Effector memory CD4-positive, alpha-beta T cell (primary cell): ENCODE measurements at regions not wholly inside any gene's neighbourhood (a gene's known extent, or its start where the extent isn't known, plus 50 kb on each side); places are given as distances from the start of the nearest gene placed in this dataset.

Source experiments
- DNase-seq, 3 donors: peaks; one replicate each; pipeline ENCODE4 v3.0.0-alpha.2; 2020
- H3K27ac ChIP-seq: 2 replicates; pipeline ENCODE4 v1.7.0; 2013; ENCODE audit warnings: mild to moderate bottlenecking, low read length, moderate library complexity; ENCODE audit not compliant: insufficient read depth, poor library complexity, severe bottlenecking
- H3K27me3 ChIP-seq: replicated peaks from 2 replicates; pipeline ENCODE4 v1.7.0; 2013; ENCODE audit warnings: mild to moderate bottlenecking, low read length; ENCODE audit not compliant: insufficient read depth, control insufficient read depth, poor library complexity, severe bottlenecking
- H3K36me3 ChIP-seq: 2 replicates; pipeline ENCODE4 v1.7.0; 2013; ENCODE audit warnings: mild to moderate bottlenecking, low read length, moderate library complexity; ENCODE audit not compliant: control insufficient read depth, insufficient read depth
- H3K4me1 ChIP-seq: 2 replicates; pipeline ENCODE4 v1.7.0; 2013; ENCODE audit warnings: low read length, mild to moderate bottlenecking; ENCODE audit not compliant: control insufficient read depth, insufficient read depth, poor library complexity, severe bottlenecking
- H3K4me3 ChIP-seq: 2 replicates; pipeline ENCODE4 v1.7.0; 2013; ENCODE audit warnings: low read length, low read depth, mild to moderate bottlenecking; ENCODE audit not compliant: insufficient read depth, poor library complexity, severe bottlenecking
- H3K9me3 ChIP-seq: 2 replicates; pipeline ENCODE4 v1.7.0; 2013; ENCODE audit warnings: mild to moderate bottlenecking, low read length, moderate library complexity; ENCODE audit not compliant: control insufficient read depth

GRCh38 chr16:50470687-50471086 lies 77.5 kb upstream of the NKD1 start:
- Histone ChIP-seq H3K4me1 (peaks cover 6% of the 10 kb centered on the region), H3K9me3 (no peaks in the 10 kb centered on the region), H3K4me3 (no peak overlapping the region), H3K36me3 (no peaks in the 10 kb centered on the region), H3K27me3 (peaks cover 8% of the 10 kb centered on the region), H3K27ac (no peak overlapping the region)
- DNase-seq, result no peak

DNA sequence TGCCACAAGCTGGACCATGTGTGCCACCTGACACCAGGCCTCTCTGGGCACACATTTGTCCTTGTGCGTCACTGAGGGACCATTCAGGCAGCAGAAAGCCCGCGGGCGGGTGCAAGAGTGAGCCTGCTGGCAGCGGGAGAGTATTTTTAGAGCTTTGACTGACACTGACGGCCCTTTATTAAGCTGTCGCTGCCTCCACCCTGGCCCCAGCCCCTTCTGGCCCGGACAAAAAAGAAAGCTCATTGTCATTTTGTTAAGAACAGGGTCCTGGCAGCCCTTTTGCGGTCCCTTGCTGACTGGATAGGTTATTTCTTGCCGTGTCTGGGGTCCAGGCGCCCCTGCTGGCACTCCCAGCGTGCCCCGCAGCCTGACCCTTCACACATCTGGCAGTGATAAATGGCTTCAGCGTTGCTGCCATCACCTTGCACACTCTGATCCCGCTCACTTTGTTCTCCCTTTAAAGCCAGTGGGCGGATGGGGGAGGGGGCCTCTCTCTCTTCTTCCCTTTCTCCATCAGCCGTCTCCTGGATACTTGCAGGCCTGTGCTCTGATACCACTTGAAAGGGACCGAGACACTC lies 78.4 kb upstream of the NKD1 start:
- Histone ChIP-seq H3K27ac (no peak overlapping the region), H3K4me1 (peaks cover 6% of the 10 kb centered on the region), H3K27me3 (peaks cover 8% of the 10 kb centered on the region), H3K9me3 (no peaks in the 10 kb centered on the region), H3K4me3 (no peak overlapping the region), H3K36me3 (no peaks in the 10 kb centered on the region)
- no peak for DNase-seq

DNA sequence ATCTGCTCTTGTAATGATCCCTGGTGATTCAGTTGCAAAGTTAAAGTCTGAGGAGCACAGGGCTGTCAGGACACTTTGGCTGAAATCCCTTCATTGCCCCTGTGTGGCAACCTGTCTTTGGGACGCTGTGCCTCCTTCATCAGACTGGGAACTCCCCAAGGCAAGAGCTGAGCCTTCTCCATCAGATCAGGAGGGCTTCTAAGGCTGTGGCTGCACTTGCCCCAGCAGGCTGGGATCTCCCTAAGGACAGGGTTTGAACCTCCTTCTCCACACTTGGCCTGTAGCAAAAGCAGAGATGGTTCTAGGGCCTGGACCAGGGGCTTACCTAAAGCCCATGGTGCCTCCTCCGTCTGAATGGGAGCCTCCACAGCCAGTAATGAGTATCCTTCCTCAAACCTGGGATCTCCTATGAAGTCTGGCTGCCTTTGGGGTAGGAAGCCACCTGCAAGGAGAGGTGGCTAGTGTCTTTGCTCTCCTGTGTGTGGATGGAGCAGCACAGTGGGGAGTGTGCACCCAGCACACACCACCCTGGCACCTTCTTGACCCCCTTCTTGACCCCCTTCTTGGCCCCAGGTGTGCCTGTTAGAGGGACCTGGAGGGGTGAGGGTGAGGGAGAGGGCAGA lies 79.0 kb upstream of the NKD1 start:
- no peaks in the 10 kb centered on the region for H3K9me3 ChIP-seq
- no peak for DNase-seq
- no peaks in the 10 kb centered on the region for H3K36me3 ChIP-seq
- no peak overlapping the region for H3K27ac ChIP-seq
- no peak overlapping the region for H3K4me3 ChIP-seq
- peaks cover 6% of the 10 kb centered on the region for H3K4me1 ChIP-seq
- H3K27me3 ChIP-seq, result peaks cover 8% of the 10 kb centered on the region

DNA sequence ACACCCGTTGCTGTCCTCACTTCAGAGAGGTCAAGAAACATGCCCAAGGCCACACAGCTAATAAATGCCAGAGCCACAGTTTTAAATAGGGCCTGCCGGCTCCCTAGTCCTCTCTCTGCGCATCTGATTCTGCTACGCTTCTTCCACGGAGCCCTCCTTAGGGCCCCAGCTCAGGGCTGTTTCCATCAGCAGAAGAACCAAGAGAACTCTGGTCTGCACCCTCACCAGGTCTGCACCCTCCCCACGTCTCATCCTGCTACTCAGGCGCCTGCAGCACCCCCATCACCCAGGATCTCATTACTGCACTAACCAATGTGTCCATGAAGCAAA lies 79.5 kb upstream of the NKD1 start:
- H3K4me1 ChIP-seq, result peaks cover 6% of the 10 kb centered on the region
- no peaks in the 10 kb centered on the region for H3K36me3 ChIP-seq
- no peak overlapping the region for H3K27ac ChIP-seq
- no peak for DNase-seq
- no peaks in the 10 kb centered on the region for H3K9me3 ChIP-seq
- no peak overlapping the region for H3K4me3 ChIP-seq
- peaks cover 8% of the 10 kb centered on the region for H3K27me3 ChIP-seq

- Histone ChIP-seq H3K4me3 (peak overlapping the region; percentile 25), H3K27ac (no peak overlapping the region), H3K9me3 (no peaks in the 10 kb centered on the region), H3K27me3 (peaks cover 8% of the 10 kb centered on the region), H3K4me1 (peaks cover 6% of the 10 kb centered on the region), H3K36me3 (no peaks in the 10 kb centered on the region)
- no peak for DNase-seq
Observed at GRCh38 chr16:50467943-50468748, 80.0 kb upstream of the NKD1 start.

DNA sequence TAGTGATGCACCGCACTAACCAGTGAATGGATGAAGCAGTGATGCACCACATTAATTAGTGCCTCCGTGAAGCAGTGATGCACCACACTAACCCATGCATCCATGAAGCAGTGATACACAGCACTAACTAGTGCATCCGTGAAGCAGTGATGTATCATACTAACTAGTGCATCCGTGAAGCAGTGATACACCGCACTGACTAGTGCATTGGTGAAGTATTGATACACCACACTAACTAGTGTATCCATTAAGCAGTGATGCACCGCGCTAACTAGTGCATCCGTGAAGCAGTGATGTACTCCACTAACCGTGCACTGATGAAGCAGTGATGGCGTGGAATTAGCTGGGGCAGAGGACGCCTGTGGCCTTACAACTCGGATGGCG lies 80.6 kb upstream of the NKD1 start:
- Histone ChIP-seq H3K27me3 (peaks cover 8% of the 10 kb centered on the region), H3K36me3 (no peaks in the 10 kb centered on the region)
- DNase-seq, result no peak

GRCh38 chr16:50466170-50466569 lies 82.0 kb upstream of the NKD1 start:
- H3K4me1 ChIP-seq, result peaks cover 6% of the 10 kb centered on the region
- no peak for DNase-seq
- H3K4me3 ChIP-seq, result no peak overlapping the region
- H3K27ac ChIP-seq, result no peak overlapping the region
- H3K36me3 ChIP-seq, result no peaks in the 10 kb centered on the region
- no peaks in the 10 kb centered on the region for H3K9me3 ChIP-seq
- peaks cover 8% of the 10 kb centered on the region for H3K27me3 ChIP-seq

More for the DNA sequence above, 80.6 kb upstream of the NKD1 start:
- H3K4me3 ChIP-seq, result peak overlapping the region; percentile 25
- H3K27ac ChIP-seq, result no peak overlapping the region
- H3K4me1 ChIP-seq, result peaks cover 6% of the 10 kb centered on the region
- H3K9me3 ChIP-seq, result no peaks in the 10 kb centered on the region

GRCh38 chr16:50464325-50465290 lies 83.6 kb upstream of the NKD1 start:
- Histone ChIP-seq H3K27me3 (peaks cover 8% of the 10 kb centered on the region), H3K36me3 (no peaks in the 10 kb centered on the region)
- DNase-seq, result no peak

DNA sequence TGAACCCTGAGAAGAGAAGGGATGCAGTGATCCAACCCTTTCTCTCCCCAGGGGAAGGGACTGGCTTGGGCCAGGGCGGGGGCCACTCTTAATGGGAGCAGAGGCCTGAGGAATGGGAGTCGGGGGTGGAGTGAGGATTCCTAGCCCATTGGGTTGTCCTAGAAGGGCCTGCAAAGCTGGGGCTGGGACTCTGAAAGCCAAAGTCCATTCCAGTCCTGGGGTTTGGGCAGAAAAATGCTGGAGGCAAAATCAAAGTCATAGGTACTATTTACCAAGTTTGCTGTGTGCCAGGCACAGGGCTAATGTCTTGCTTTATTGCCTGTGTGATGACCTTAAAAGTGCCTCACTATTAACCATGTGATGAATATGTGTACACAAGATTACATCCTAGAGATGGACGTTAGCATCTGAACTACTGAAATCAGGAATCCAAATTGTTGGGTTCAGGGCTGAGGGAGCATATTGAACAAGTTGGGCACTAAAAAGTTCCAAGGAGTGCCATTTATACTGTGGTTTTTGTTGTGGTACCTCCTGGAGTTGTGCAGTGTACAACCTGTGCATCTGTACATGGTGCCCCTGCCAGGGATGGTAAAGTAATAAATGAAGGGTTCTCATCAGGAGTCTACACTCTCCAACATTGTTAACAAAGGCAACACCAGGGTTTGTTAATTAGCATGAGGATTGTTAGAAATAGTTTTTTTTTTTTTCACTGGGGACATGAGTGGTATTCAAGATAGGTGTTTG lies 84.4 kb upstream of the NKD1 start:
- peaks cover 6% of the 10 kb centered on the region for H3K4me1 ChIP-seq
- no peak for DNase-seq
- H3K36me3 ChIP-seq, result no peaks in the 10 kb centered on the region
- no peaks in the 10 kb centered on the region for H3K27me3 ChIP-seq
- H3K9me3 ChIP-seq, result no peaks in the 10 kb centered on the region
- no peak overlapping the region for H3K4me3 ChIP-seq
- no peak overlapping the region for H3K27ac ChIP-seq

More at GRCh38 chr16:50464325-50465290, 83.6 kb upstream of the NKD1 start:
- no peak overlapping the region for H3K27ac ChIP-seq
- H3K4me1 ChIP-seq, result peaks cover 6% of the 10 kb centered on the region
- no peak overlapping the region for H3K4me3 ChIP-seq
- H3K9me3 ChIP-seq, result no peaks in the 10 kb centered on the region
